ENCODE measurements at regions not wholly inside any gene's neighbourhood (a gene's known extent, or its start where the extent isn't known, plus 50 kb on each side); places are given as distances from the start of the nearest gene placed in this dataset.

DNA sequence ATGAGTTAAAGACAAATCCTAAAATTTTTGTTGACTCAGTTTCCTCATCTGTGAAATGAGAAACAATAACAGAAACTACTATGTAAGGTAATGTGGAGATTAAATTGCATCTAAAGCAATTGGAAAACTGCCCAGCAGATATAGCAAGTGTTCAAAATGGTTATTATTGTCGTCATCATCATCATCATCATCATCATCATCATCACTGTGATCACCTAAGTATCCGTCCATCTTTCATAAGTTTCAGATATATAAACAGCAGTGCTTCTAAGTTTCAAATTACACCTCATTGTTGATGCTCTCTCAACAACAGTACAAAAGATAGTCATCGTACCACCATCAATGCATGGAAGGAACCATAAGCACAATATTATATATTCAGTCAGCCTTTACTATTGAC is 379.9 kb downstream of the PDGFC start:
- no peaks in the 10 kb centered on the region for H3K27me3 ChIP-seq (ENCODE audit: insufficient read depth)
- Mint-ChIP-seq H3K27me3 (ENCODE audit: insufficient read depth, low read depth, poor library complexity) (peaks cover 3% of the 10 kb centered on the region), H3K36me3 (ENCODE audit: low read depth) (no peaks in the 10 kb centered on the region), H3K9me3 (no peaks in the 10 kb centered on the region), H3K27ac (no peak overlapping the region), H3K4me3 (no peak overlapping the region), H3K4me1 (peaks cover 5% of the 10 kb centered on the region)
- no peaks in the 10 kb centered on the region for H3K9me2 ChIP-seq (ENCODE audit: insufficient read depth)
- no peaks in the 10 kb centered on the region for H4K20me1 ChIP-seq (replicated peaks; ENCODE audit: insufficient read depth)
- no peak overlapping the region for H3K4me2 ChIP-seq
- no peaks in the 10 kb centered on the region for H3F3A ChIP-seq (replicated peaks; ENCODE audit: low read depth)
- no peaks in the 10 kb centered on the region for H3K79me2 ChIP-seq (replicated peaks; ENCODE audit: insufficient read depth)
- no peak overlapping the region for H3K4me3 ChIP-seq
- TF ChIP-seq EZH2 (IDR thresholded peaks at IDR 0.05; ENCODE audit: low read depth, unreplicated experiment) (no peak), EZH2phosphoT487 (IDR thresholded peaks at IDR 0.05; ENCODE audit: unreplicated experiment) (no peak), STAT1 (IDR thresholded peaks at IDR 0.05; ENCODE audit: unreplicated experiment) (no peak), JUNB (IDR thresholded peaks at IDR 0.05; ENCODE audit: unreplicated experiment) (no peak), NANOG (IDR thresholded peaks at IDR 0.05; ENCODE audit: borderline replicate concordance) (no peak), ZNF114 (CRISPR knock-in tag; IDR thresholded peaks at IDR 0.05) (no peak), POLR2AphosphoS5 (IDR thresholded peaks at IDR 0.05; ENCODE audit: low read depth) (no peak), CREB1 (CRISPR knock-in tag; IDR thresholded peaks at IDR 0.05; ENCODE audit: low read depth) (no peak), ZNF331 (CRISPR knock-in tag; IDR thresholded peaks at IDR 0.05; ENCODE audit: low read depth) (no peak)
- TF ChIP-seq, protein P1, sequence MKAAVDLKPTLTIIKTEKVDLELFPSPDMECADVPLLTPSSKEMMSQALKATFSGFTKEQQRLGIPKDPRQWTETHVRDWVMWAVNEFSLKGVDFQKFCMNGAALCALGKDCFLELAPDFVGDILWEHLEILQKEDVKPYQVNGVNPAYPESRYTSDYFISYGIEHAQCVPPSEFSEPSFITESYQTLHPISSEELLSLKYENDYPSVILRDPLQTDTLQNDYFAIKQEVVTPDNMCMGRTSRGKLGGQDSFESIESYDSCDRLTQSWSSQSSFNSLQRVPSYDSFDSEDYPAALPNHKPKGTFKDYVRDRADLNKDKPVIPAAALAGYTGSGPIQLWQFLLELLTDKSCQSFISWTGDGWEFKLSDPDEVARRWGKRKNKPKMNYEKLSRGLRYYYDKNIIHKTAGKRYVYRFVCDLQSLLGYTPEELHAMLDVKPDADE (IDR thresholded peaks at IDR 0.05), result no peak
- TF ChIP-seq, protein P2, sequence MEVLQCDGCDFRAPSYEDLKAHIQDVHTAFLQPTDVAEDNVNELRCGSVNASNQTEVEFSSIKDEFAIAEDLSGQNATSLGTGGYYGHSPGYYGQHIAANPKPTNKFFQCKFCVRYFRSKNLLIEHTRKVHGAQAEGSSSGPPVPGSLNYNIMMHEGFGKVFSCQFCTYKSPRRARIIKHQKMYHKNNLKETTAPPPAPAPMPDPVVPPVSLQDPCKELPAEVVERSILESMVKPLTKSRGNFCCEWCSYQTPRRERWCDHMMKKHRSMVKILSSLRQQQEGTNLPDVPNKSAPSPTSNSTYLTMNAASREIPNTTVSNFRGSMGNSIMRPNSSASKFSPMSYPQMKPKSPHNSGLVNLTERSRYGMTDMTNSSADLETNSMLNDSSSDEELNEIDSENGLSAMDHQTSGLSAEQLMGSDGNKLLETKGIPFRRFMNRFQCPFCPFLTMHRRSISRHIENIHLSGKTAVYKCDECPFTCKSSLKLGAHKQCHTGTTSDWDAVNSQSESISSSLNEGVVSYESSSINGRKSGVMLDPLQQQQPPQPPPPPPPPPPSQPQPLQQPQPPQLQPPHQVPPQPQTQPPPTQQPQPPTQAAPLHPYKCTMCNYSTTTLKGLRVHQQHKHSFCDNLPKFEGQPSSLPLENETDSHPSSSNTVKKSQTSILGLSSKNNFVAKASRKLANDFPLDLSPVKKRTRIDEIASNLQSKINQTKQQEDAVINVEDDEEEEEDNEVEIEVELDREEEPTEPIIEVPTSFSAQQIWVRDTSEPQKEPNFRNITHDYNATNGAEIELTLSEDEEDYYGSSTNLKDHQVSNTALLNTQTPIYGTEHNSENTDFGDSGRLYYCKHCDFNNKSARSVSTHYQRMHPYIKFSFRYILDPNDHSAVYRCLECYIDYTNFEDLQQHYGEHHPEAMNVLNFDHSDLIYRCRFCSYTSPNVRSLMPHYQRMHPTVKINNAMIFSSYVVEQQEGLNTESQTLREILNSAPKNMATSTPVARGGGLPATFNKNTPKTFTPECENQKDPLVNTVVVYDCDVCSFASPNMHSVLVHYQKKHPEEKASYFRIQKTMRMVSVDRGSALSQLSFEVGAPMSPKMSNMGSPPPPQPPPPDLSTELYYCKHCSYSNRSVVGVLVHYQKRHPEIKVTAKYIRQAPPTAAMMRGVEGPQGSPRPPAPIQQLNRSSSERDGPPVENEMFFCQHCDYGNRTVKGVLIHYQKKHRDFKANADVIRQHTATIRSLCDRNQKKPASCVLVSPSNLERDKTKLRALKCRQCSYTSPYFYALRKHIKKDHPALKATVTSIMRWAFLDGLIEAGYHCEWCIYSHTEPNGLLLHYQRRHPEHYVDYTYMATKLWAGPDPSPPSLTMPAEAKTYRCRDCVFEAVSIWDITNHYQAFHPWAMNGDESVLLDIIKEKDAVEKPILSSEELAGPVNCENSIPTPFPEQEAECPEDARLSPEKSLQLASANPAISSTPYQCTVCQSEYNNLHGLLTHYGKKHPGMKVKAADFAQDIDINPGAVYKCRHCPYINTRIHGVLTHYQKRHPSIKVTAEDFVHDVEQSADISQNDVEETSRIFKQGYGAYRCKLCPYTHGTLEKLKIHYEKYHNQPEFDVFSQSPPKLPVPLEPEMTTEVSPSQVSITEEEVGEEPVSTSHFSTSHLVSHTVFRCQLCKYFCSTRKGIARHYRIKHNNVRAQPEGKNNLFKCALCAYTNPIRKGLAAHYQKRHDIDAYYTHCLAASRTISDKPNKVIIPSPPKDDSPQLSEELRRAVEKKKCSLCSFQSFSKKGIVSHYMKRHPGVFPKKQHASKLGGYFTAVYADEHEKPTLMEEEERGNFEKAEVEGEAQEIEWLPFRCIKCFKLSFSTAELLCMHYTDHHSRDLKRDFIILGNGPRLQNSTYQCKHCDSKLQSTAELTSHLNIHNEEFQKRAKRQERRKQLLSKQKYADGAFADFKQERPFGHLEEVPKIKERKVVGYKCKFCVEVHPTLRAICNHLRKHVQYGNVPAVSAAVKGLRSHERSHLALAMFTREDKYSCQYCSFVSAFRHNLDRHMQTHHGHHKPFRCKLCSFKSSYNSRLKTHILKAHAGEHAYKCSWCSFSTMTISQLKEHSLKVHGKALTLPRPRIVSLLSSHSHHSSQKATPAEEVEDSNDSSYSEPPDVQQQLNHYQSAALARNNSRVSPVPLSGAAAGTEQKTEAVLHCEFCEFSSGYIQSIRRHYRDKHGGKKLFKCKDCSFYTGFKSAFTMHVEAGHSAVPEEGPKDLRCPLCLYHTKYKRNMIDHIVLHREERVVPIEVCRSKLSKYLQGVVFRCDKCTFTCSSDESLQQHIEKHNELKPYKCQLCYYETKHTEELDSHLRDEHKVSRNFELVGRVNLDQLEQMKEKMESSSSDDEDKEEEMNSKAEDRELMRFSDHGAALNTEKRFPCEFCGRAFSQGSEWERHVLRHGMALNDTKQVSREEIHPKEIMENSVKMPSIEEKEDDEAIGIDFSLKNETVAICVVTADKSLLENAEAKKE (CRISPR knock-in tag; IDR thresholded peaks at IDR 0.05), result no peak
- TF ChIP-seq, protein P3, sequence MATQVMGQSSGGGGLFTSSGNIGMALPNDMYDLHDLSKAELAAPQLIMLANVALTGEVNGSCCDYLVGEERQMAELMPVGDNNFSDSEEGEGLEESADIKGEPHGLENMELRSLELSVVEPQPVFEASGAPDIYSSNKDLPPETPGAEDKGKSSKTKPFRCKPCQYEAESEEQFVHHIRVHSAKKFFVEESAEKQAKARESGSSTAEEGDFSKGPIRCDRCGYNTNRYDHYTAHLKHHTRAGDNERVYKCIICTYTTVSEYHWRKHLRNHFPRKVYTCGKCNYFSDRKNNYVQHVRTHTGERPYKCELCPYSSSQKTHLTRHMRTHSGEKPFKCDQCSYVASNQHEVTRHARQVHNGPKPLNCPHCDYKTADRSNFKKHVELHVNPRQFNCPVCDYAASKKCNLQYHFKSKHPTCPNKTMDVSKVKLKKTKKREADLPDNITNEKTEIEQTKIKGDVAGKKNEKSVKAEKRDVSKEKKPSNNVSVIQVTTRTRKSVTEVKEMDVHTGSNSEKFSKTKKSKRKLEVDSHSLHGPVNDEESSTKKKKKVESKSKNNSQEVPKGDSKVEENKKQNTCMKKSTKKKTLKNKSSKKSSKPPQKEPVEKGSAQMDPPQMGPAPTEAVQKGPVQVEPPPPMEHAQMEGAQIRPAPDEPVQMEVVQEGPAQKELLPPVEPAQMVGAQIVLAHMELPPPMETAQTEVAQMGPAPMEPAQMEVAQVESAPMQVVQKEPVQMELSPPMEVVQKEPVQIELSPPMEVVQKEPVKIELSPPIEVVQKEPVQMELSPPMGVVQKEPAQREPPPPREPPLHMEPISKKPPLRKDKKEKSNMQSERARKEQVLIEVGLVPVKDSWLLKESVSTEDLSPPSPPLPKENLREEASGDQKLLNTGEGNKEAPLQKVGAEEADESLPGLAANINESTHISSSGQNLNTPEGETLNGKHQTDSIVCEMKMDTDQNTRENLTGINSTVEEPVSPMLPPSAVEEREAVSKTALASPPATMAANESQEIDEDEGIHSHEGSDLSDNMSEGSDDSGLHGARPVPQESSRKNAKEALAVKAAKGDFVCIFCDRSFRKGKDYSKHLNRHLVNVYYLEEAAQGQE (IDR thresholded peaks at IDR 0.05; ENCODE audit: unreplicated experiment), result no peak
- no peak for ATAC-seq
- no peak overlapping the region for H3K27ac ChIP-seq (ENCODE audit: low read depth)
- H2AFZ ChIP-seq, result no peak overlapping the region
- DNase-seq (ENCODE audit: low spot score), result no peak
- H3K4me1 ChIP-seq (ENCODE audit: insufficient read depth), result no peaks in the 10 kb centered on the region
- H3K36me3 ChIP-seq (ENCODE audit: insufficient read depth), result no peaks in the 10 kb centered on the region

Data from GM23338 (cell line).